ENCODE measurements at regions not wholly inside any gene's neighbourhood (a gene's known extent, or its start where the extent isn't known, plus 50 kb on each side); places are given as distances from the start of the nearest gene placed in this dataset.

GRCh38 chr13:64869539-64869938, 2360.6 kb downstream of the PCDH9 start:
- no peaks in the 10 kb centered on the region for H3K4me1 ChIP-seq
- WGBS, 2 donors, result 81 to 90% methylated on average over 3 of the region's 3 CpGs
- no peak for DNase-seq
- intact Hi-C loops (cut with DNase I), result no loop called here
- H3K36me3 ChIP-seq, result no peaks in the 10 kb centered on the region
- no peaks in the 10 kb centered on the region for H3K9me3 ChIP-seq
- no peak overlapping the region for H3K4me3 ChIP-seq (replicated peaks in 1 of 3)
- no peak for TF ChIP-seq POLR2A (IDR thresholded peaks at IDR 0.05)
- TF ChIP-seq CTCF (IDR thresholded peaks at IDR 0.05), result no peak
- H3K27me3 ChIP-seq, result no peaks in the 10 kb centered on the region
- no peak overlapping the region for H3K27ac ChIP-seq

- Histone ChIP-seq H3K9me3 (no peaks in the 10 kb centered on the region), H3K4me1 (no peaks in the 10 kb centered on the region), H3K27ac (no peak overlapping the region), H3K4me3 (replicated peaks in 1 of 3) (no peak overlapping the region), H3K36me3 (no peaks in the 10 kb centered on the region), H3K27me3 (no peaks in the 10 kb centered on the region)
- TF ChIP-seq POLR2A (IDR thresholded peaks at IDR 0.05) (no peak), CTCF (IDR thresholded peaks at IDR 0.05) (no peak)
- intact Hi-C loops (cut with DNase I), result no loop called here
- 78 to 87% methylated on average over 2 of the region's 2 CpGs for WGBS, 2 donors
- no peak for DNase-seq
These were observed 2362.3 kb downstream of the PCDH9 start for GRCh38 chr13:64867856-64868255.

GRCh38 chr13:64866331-64866730, 2363.8 kb downstream of the PCDH9 start:
- TF ChIP-seq POLR2A (IDR thresholded peaks at IDR 0.05), result no peak
- TF ChIP-seq CTCF (IDR thresholded peaks at IDR 0.05), result no peak
- no peak overlapping the region for H3K4me3 ChIP-seq (replicated peaks in 1 of 3)
- H3K4me1 ChIP-seq, result no peaks in the 10 kb centered on the region
- no peaks in the 10 kb centered on the region for H3K9me3 ChIP-seq
- H3K36me3 ChIP-seq, result no peaks in the 10 kb centered on the region
- DNase-seq, result no peak
- H3K27me3 ChIP-seq, result no peaks in the 10 kb centered on the region
- intact Hi-C loops (cut with DNase I), result no loop called here
- H3K27ac ChIP-seq, result no peak overlapping the region

GRCh38 chr13:64855506-64855905, 2374.6 kb downstream of the PCDH9 start:
- no peak for TF ChIP-seq POLR2A (IDR thresholded peaks at IDR 0.05)
- TF ChIP-seq CTCF (IDR thresholded peaks at IDR 0.05), result no peak
- Histone ChIP-seq H3K4me3 (replicated peaks in 1 of 3) (no peak overlapping the region), H3K27ac (no peak overlapping the region), H3K36me3 (no peaks in the 10 kb centered on the region), H3K9me3 (no peaks in the 10 kb centered on the region), H3K27me3 (no peaks in the 10 kb centered on the region), H3K4me1 (no peaks in the 10 kb centered on the region)
- intact Hi-C loops (cut with DNase I), result no loop called here
- no peak for DNase-seq

GRCh38 chr13:64850017-64850416, 2380.1 kb downstream of the PCDH9 start:
- no peaks in the 10 kb centered on the region for H3K4me1 ChIP-seq
- no peak for DNase-seq
- H3K36me3 ChIP-seq, result no peaks in the 10 kb centered on the region
- TF ChIP-seq CTCF (IDR thresholded peaks at IDR 0.05) (no peak), POLR2A (IDR thresholded peaks at IDR 0.05) (no peak)
- intact Hi-C loops (cut with DNase I), result no loop called here
- no peaks in the 10 kb centered on the region for H3K27me3 ChIP-seq
- no peaks in the 10 kb centered on the region for H3K9me3 ChIP-seq
- no peak overlapping the region for H3K4me3 ChIP-seq (replicated peaks in 1 of 3)
- H3K27ac ChIP-seq, result no peak overlapping the region
